ENCODE measurements at regions not wholly inside any gene's neighbourhood (a gene's known extent, or its start where the extent isn't known, plus 50 kb on each side); places are given as distances from the start of the nearest gene placed in this dataset.

DNA sequence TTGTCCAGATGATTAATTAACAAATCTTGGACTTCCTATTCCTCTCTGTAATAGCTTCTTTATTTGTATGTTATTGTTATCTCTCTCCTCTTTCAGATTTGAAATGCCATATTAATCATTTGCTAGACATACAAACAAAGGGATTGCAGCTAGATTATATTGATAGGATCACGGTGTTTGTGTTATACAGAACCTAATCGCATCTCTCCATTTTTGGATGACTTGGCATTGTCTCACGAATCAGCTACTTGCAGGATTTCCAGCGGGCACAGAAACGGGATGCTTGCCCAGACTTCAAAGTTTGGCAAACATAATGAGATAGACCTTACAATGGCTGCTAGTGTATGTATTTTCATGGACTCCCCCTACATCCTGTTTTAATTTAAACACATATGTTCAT, 368.1 kb downstream of the TLE4 start:
- no peak for DNase-seq (ENCODE audit: low read depth)

DNA sequence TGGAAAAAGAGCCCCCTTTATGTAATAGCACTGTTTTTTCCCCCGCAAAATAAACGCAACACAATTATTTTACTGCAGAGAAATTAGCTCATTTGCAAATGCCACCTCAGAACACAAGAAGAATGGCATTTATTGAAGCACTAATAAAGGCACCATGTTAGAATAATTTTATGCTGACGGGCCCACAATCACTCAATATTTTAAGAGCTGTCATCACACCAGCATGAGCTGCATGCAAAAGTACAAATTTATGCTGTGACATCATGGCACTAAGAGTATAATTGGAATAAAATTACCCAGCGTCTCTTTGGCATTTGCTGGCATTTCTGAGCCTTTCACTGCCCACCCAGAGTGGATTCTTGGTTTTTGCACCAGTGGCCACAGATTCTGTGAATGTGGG, 364.6 kb downstream of the TLE4 start:
- DNase-seq (ENCODE audit: low read depth): no peak

DNA sequence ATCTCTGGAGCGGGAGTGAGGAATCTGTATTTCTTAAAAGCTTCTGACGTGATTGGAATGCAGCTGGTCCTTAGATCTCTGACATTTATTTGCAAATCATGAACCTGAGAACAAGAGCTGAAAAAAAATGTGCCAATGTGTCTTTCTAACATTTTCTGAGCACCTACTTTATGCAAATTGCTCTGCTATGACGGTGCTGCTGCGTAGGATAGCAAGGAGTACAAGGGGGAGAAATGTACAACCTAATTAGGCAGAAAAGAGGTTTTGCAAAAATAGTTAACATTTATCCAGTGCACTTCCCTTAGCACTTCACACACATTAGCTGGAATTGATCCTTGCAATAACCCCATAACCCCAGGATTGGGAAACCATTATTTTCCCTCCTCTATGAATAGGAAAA, 357.5 kb downstream of the TLE4 start:
- DNase-seq (ENCODE audit: low read depth): no peak

DNA sequence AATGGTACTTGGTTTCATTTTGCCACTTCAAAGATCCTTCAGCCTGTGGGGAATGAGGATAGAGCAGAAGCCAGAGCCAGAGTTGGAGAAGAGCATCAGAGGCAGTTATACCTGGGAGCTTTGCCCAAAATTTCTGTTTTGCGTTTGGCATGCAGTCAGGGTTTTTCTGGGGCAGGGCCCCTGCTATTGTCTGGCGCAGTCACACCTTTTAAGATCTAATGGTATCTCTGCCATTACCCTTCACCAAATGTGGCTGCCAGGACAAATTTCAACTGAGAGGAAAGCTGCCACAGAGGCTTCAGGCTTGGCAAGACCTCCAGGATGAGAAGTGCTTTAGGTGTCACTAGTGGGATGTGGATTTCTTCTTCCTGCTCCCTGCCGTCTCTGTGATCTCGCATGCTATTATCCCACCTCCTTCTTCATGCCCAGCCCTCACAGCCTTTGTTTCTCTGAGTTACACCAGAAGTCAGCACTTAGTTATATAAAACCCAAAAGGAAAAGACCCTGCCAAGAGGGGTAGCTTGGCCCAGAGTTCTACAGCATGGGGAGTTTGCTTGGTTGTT, 357.0 kb downstream of the TLE4 start:
- DNase-seq (ENCODE audit: low read depth): no peak

DNA sequence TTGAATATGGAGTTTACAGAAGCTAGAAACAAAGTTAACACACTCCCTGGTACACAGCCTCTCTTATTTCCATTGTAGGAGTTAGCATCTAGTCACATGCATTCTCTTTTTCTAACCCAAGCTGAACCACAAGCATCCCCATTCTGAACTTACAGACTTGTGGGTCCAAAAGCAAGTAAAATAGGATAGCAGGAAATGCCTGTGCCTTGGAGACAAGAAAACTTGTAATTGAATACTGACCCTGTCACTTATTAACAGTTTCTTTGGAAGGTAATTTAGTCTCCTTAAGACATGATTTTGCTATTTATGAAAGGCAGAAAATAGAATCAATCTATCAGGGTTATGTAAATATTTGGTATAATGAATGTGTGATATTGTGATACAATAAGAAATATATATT, 353.6 kb downstream of the TLE4 start:
- no peak for DNase-seq (ENCODE audit: low read depth)

DNA sequence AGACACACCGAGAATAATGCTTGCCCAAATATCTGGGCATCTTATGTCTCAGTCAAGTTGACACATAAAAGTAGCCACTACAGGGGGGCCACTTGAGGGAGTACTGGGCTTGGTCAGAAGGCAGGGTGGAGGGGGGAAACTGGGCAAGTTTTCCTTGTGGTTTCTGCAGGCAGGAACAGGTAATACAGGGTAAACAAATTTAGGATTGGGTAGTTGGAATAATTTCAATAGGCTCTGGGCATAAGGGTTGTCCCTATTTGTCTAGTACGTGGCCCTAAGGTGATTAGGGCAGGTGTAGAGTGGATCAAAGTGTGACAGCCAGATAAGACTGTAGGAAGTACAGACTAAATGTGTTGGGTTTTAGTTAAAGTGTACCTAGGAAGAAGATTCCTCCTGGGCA, 353.1 kb downstream of the TLE4 start:
- DNase-seq (ENCODE audit: low read depth): no peak

DNA sequence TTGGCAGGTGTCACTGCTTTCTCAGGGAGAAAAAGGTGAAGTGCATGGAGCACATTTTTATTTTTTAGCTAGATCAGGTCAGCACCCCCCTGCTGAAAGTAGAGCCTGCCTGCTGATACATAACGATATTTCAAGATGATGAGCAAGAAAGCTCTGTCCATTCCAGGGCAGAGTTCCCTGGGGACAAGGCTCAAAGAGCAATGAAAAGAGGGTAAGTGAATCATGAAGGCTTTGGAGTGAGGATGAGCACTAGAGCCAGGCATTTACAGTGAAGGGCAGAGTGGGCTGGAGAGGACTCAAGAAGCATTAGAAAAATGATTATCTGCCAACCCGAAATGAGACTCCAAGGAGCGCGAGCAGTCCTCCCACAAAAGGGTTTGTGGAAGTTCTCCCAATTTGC, 345.7 kb downstream of the TLE4 start:
- no peak for DNase-seq (ENCODE audit: low read depth)

DNA sequence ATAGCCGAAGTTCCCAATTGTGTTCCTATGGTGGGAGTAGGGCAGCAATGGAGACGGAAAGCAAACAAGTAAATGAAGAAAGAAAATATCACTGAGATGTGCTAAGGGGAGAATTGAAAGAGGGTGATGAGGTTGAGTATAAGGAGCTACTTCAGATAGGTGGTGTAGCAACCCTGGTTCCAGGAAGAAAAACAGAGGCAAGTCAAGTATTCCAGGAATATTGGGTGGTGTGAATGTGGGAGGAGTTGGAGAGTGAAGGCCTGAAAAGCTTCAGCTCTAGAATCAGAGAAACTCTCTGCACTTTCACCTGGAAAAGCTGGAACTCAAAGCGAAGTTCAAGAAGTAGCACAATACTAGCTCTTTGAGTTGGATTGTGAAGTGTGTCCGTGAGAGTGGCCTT, 342.1 kb downstream of the TLE4 start:
- no peak for DNase-seq (ENCODE audit: low read depth)

DNA sequence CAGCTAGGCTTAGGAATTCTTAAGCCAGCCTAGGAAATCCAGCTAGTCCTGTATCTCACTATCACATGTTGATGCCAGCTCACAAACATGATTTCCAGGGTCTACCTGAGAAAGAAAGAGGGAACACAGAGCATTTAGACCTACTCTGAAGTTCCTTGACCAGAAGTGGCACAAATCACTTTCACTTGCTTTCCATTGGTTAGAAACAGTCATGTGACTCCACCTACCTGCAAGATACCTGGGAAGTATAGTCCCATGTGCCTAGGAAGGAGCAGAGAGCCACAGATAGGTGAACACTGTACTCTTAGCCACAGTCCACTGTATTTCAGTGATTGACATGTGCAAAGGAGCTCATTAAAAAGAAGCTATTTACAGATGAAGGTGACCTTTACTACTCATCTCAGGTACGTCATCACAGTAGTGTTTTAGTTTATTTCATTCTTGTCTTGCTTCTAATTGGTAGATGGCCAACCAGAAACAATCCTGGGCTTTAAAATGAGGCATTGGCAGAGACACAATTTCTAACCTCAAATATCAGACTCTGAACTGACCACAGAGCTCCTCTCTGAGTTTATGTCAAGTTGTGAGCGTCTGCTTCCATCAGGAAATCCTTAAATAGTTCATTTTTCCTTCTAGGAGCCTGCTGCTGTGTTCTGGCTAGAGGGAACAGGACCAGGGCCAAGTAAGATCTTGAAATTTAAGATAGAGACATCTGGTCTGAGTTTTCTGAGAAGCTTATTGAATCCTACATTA, 340.7 kb downstream of the TLE4 start:
- no peak for DNase-seq (ENCODE audit: low read depth)

DNA sequence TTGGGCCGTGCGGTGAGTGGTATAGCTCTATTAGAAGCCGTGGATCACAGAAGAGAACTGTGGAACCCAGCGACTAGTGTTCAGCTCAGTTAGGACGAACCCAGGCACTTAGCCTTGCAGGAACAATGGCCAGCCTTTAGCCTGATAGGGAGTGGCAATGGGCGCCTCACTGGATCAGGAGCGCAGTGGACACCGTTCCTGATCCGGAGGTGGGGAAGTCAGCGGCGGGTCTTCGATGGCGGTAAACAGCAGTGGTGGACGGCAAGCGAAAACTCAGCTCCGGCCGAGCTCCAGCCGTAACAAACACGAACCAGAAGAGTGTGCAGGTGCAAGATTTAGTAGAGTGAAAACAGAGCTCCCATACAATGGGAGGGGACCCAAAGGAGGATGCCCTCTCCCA, 340.0 kb downstream of the TLE4 start:
- no peak for DNase-seq (ENCODE audit: low read depth)

DNA sequence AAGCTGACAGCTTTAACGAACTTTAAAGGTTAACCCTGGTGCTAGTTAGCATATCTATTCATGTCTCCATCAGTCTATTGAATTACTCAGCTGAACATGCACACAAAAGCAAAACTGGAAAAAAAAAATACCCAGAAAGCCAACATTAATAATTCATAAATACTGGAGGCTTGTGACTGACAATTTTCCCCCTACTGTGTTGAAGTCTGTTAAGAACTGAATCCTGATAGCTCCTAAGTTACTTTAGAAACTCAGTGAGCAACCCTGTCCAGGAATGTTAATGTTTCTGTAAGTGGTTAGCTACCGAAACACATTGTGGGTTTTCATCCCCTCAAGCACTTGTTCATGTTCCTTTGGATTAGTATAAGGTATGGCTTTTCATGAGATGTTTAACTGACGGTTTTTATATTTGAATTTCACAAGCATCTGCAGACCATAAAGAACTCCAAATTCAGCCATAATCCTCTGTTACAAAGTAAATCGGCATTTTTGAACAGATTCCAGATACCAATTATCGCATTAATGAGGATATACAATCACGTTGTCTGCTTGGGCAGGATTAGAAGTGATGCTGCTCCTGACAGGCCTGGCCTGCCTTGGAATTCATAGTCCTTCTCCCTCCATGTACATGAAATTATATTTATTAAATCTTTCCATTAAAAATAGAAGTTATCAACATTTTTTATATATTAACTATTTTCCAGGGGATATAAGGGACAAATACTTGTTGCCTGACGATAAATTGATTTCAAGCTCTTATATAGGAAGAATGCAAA, 331.2 kb downstream of the TLE4 start:
- DNase-seq (ENCODE audit: low read depth): no peak

DNA sequence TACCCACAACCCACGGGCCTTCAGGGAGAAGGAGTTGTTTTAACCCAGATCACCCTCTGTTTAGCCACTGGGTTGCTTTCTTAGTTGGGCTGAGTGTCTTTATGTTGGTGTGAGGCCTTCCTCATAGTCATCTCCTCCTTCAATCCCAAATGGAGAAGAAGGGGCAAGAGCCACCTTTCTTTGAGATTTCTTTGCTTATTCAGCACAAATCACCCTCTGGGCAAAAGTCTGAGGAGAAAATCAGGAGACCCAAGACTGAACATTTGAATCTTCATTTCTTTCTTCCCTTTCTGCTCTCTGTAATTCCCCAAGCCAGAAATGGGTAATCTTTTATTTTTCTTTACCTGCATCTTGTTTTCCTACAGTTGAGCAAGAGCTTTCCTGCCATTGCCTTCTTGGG, 329.0 kb downstream of the TLE4 start:
- no peak for DNase-seq (ENCODE audit: low read depth)

DNA sequence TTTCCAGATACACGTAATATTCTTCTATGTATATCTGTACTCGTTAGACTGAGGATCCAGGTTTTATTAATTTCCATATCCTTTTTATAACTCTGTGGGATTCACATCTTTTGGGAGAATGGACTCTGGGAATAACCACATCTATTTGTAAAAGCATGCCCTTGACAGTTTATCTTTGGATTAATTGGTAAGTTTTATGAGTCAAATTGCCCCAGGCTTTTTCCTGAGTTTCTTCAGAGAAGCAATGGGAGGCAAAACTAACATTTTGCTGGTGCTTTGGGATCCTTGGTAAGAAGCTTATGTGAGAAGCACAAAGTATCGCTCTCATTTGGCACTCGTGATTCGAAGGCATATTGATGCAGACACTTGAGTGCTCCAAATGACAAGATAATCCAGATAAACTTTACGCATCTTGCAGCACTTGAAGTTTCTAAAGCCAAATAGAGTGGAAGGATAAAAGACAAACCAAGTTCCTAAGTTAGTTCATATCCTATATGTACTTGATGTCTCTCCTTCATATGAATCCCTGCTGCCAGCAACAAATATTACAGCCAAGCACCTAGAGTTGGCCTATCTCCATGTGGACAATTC, 324.7 kb downstream of the TLE4 start:
- no peak for DNase-seq (ENCODE audit: low read depth)

DNA sequence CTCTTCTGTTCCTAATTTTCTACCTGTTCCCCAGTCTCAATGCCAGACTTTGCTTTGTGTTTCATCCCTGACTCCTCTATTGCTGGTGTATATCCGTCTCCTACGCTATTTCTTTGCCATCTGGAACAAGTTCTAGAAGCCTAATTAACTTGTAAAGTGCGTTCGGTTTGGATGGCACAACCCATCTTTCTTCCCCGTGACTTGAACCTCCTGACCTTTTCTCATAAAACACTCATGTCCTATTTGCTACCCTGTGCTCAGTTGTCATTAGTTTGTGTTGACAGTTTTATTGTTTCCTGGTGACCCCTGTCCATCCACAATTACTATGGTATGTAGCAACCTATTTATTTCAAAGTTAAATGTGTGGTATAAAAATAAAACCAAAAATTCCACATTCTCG, 323.5 kb downstream of the TLE4 start:
- no peak for DNase-seq (ENCODE audit: low read depth)

DNA sequence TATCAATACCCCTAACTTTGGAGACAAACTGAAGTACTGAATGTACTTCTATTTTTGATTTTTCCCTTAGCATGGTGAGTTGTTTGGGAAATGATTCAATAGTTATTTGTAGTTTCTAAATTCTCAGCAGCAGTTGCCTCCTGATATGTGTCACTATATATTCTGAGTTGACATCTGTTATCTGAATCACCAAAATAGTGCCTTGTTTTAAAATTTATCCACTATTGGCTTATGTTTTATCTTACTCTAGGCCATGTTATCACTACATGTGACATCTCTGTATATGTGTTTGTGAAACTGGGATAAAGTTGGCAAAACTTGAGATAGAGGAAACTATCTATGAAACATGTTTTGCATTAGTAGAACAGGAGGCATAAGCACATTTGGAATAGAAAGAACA, 317.6 kb downstream of the TLE4 start:
- DNase-seq (ENCODE audit: low read depth): no peak

DNA sequence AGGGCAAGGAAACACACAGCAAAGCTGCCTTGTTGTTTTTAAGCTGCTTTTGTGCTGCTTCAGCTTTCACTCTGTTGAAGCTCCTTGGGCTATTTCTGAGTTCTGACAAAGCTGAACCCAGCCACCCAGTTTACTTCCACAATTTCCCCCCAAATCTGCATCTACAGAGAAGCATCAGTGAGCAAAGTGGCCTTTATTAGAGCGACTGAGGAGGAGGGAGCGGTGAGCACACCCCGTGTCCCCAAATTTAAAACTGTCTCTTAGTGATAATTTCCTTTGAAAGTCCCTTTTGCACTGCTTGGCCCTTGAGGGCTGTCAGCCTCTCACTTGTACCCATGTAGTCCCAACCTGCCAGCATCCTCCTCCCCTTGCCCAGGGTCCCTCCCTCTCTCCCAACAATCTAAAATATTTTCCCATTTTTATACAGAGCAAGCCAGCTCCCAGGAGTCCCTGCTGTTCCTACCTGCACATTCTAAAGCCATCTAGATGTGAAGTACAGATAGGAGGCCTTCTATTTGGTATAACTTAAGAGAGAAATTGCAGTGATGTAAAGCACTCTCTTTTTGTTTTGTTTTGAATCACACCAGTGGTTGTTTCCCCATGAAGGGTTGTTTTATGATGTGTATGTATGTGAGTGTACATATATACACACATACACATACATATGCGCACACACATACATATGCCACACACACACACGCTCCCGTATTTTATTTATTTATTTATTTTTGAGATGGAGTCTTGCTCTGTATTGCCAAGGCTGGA, 313.5 kb downstream of the TLE4 start:
- no peak for DNase-seq (ENCODE audit: low read depth)

DNA sequence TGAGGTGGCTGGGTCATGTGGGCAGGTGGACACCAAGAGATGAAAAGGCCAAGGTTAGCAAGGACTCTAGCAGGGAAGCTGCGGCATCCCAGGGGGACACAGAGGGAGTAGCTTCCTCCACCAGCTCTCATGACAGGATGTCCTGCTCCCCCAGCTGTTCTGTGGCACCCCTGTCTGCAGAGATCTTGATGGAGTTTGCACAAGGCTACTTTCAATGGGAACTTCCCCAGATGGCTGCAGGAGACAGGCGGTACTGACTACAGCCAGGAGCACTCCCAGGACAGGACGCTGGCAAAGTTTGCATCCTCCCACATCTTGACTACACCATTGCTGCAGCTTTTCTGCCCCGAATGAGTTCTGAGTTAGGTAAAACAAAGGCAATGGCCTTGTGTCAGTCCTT, 312.8 kb downstream of the TLE4 start:
- no peak for DNase-seq (ENCODE audit: low read depth)

DNA sequence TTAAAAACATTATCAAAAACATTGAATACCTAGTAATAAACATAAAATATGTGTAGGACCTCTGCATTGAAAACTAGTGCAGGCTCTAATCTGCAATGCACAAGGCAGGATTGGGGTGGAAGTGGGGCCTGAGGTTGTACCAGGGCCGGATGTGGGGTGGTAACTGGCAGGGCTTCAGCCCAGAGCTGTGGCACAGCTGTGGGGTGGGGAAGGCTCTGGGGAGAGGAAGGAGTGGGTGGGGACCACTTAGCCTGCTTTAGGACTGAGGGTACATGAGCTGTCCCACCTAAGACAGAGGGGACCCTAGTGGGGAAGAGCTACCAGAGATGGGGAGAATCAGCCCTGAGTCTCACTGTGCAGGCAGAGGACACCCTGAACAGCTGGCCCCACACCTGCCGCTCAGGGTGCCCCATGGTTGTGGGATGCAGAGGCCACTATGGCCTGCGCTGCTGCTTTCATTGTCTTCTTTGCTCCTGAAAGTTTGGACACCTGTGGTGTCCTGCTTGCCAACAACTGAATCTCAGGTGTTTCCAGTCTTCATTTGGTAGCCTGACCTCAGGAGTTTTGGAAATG, 311.4 kb downstream of the TLE4 start:
- peak; percentile 49 for DNase-seq (ENCODE audit: low read depth)

DNA sequence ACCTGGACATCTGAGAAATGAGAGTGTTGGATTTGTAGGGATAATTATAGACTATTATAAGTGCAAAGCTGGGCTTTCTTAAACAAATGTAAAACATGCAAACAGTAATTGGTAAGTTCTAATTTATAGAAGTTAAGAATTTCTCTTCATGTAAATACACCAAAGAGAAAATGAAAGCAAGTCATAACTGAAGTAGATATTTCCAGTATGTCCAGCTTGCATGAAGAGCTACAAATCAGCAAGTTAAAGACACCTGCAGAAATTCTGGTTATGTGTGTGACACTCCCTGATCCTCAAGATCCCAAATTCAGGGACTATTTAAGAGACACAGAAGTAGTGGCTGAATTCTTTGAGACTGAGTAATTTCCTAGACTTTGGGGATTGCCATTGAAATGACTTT, 308.9 kb downstream of the TLE4 start:
- DNase-seq (ENCODE audit: low read depth): no peak

DNA sequence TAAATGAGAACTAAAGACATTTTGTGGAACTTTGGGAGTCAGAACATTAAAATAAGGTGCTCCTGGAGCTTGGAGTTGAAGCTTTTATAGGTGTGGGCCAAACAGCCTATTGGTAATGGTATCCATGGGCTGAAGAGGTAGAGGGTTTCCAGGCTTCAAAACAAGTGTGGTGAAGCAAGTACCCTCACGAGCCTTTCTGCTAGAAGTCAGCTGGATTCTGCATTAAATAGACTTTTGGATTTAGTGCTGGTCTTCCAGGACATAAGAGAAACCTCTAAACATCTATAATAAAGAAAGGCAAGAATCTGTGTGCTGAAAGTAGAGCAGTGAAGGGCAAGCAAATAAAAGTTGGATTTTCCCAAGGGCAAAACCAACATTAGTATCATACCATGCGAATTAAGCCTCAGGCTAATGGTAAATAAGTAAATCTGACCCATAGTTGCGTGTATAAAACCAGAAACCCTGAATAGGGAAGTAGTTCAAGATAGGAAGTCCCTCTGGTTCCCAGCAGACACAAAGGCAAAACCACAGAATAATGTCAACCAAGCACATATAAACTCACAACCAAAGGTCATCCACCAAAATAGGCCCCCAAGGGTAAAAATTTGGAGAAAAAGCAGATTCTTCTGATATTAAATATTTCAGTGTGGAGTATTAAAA, 306.3 kb downstream of the TLE4 start:
- DNase-seq (ENCODE audit: low read depth): no peak

DNA sequence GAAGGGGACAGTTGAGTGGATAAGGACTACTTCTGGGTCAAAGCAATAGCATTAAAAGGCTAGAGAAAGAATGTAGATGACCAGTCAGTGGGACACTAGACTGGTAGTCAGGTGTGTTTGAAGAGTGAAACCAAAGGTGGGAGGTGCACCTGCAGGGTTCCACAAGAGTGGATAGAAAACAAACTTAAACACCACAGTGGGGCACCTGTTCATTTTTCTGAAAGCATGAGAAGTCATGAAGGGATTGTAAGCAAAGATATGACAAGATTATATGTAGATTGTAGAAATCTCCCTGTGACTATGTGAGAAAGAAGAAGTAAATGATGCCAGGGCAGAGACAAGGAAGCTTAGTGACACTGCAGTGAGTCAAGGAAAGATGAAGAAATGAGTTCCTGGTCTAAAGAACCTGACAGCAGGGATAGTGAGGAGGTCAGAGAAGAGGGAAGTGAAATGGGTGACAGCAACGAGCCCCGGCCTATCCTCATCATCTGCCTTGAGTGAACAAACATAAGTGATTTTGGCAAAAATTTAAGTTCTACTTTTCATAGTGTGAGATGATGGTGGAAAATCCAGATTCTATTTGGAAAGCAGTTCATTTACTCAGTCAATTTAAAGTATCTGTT, 296.9 kb downstream of the TLE4 start:
- DNase-seq (ENCODE audit: low read depth): no peak

Measured in activated gamma-delta T cell treated with anti-CD3 and anti-CD28 coated beads, Interleukin-2, amount 50 U/mL, for 16 hours (primary cell).